K562 (cell line): ENCODE measurements at regions not wholly inside any gene's neighbourhood (a gene's known extent, or its start where the extent isn't known, plus 50 kb on each side); places are given as distances from the start of the nearest gene placed in this dataset.

Experiments used
- HIVEP1 ChIP-seq: fragments of 250-450 bp; sonication (Bioruptor Pico); IDR thresholded peaks from 2 replicates; pipeline ENCODE4 v1.4.0; 2020; ENCODE audit warnings: mild to moderate bottlenecking
- HMG20A ChIP-seq: fragments of 450-650 bp; formaldehyde crosslinking; conservative IDR thresholded peaks from 2 replicates; pipeline ENCODE4 v1.4.0; 2020; ENCODE audit warnings: mild to moderate bottlenecking, mixed read lengths
- IFI16 ChIP-seq: fragments of 250-450 bp; sonication (Bioruptor Pico); IDR thresholded peaks from 2 replicates; pipeline ENCODE4 v2.1.2; 2022; ENCODE audit warnings: mild to moderate bottlenecking, inconsistent platforms
- MNT ChIP-seq, 2 experiments: fragments of 450-650 bp; conservative IDR thresholded peaks; 2 replicates each; pipeline ENCODE4 v1.6.1; 2017; ENCODE audit warnings: mild to moderate bottlenecking in 2 of 2, moderate library complexity in 2 of 2
- ZBTB5 ChIP-seq: fragments of 450-650 bp; IDR thresholded peaks from 2 replicates; pipeline ENCODE4 v1.6.1; 2017; ENCODE audit warnings: antibody characterized with exemption
- ZMIZ1 ChIP-seq, 2 experiments: fragments of 150-350 bp in 1 of 2; IDR thresholded peaks; 2 replicates each; pipeline ENCODE4 v1.6.1; 2012 to 2016; ENCODE audit warnings: low read depth in 2 of 2, low read length in 2 of 2, mild to moderate bottlenecking in 1 of 2, moderate library complexity in 1 of 2
- ZNF274 ChIP-seq: IDR thresholded peaks from 2 replicates; pipeline ENCODE4 v1.6.1; 2011; ENCODE audit warnings: low read depth, mild to moderate bottlenecking, low read length, moderate library complexity, borderline replicate concordance
- ZNF717 ChIP-seq: fragments of 250-450 bp; sonication (Bioruptor Pico); IDR thresholded peaks from 2 replicates; pipeline ENCODE4 v1.5.0; 2021

- TF ChIP-seq ZMIZ1 (IDR thresholded peaks at IDR 0.05; ENCODE audit: low read depth in 2 of 2, low read length in 2 of 2) (no peak), IFI16 (no peak), ZNF717 (CRISPR knock-in tag) (no peak), MNT (conservative IDR thresholded peaks at IDR 0.05) (no peak), ZBTB5 (no peak), ZNF274 (no peak), HMG20A (no peak), HIVEP1 (no peak)
Measured at GRCh38 chr15:46576646-46577395, 942.0 kb downstream of the SQOR start (continued).
